Activated naive CD4-positive, alpha-beta T cell treated with anti-CD3 and anti-CD28 coated beads, Interleukin-2, amount 50 U/mL, for 72 hours (primary cell): ENCODE measurements at regions not wholly inside any gene's neighbourhood (a gene's known extent, or its start where the extent isn't known, plus 50 kb on each side); places are given as distances from the start of the nearest gene placed in this dataset.
A peak's percentile ranks its signal among the peaks of the same experiment; 100 is the strongest.
"Not testable (repeated sequence)": the region's sequence is repeated elsewhere in the genome, so short reads cannot be mapped to it uniquely, and the experiment has no call there.

ENCODE experiments used
- ATAC-seq, 2 donors: fragments of 150-1000 bp; cut with Tn5 transposase; 2 replicates each; pipeline ENCODE4 v1.10.0; 2021; ENCODE audit warnings: mild to moderate bottlenecking in 2 of 2, moderate library complexity in 2 of 2
- DNase-seq, 2 donors: peaks; one replicate each; pipeline ENCODE4 v3.0.0; 2021 to 2022; ENCODE audit warnings: low spot score in 2 of 2
- H3K27ac Mint-ChIP-seq, 2 donors: one replicate each; pipeline ENCODE4 v1.8.0; 2022; ENCODE audit warnings: mild to moderate bottlenecking in 2 of 2, mixed read lengths in 2 of 2
- H3K36me3 Mint-ChIP-seq, 2 donors: one replicate each; pipeline ENCODE4 v1.8.0; 2022; ENCODE audit warnings: mixed read lengths in 2 of 2
- H3K9me3 Mint-ChIP-seq, 2 donors: one replicate each; pipeline ENCODE4 v1.8.0; 2022; ENCODE audit warnings: mixed read lengths in 2 of 2

GRCh38 chr16:21525029-21525895, 74.1 kb upstream of the METTL9 start:
- DNase-seq, H3K9me3 Mint-ChIP-seq, H3K27ac Mint-ChIP-seq, ATAC-seq, H3K36me3 Mint-ChIP-seq: not testable (repeated sequence)

GRCh38 chr16:21525956-21526922, 73.1 kb upstream of the METTL9 start:
- H3K9me3 Mint-ChIP-seq, H3K36me3 Mint-ChIP-seq, DNase-seq, H3K27ac Mint-ChIP-seq, ATAC-seq: not testable (repeated sequence)

- no peak for ATAC-seq
- DNase-seq: no peak
- Mint-ChIP-seq H3K27ac (no peak overlapping the region), H3K36me3 (no peaks in the 10 kb centered on the region), H3K9me3 (no peaks in the 10 kb centered on the region)
Measured at GRCh38 chr16:21526923-21527807, 72.2 kb upstream of the METTL9 start.

- DNase-seq, H3K36me3 Mint-ChIP-seq, H3K27ac Mint-ChIP-seq, H3K9me3 Mint-ChIP-seq, ATAC-seq: not testable (repeated sequence)
Measured at GRCh38 chr16:21529060-21529658, 70.2 kb upstream of the METTL9 start.

GRCh38 chr16:21530729-21531383, 68.5 kb upstream of the METTL9 start:
- H3K27ac Mint-ChIP-seq, H3K36me3 Mint-ChIP-seq, H3K9me3 Mint-ChIP-seq, DNase-seq: not testable (repeated sequence)
- ATAC-seq: peak in 1 of 2 donors; percentile 19

- not testable (repeated sequence) for DNase-seq, H3K36me3 Mint-ChIP-seq, H3K9me3 Mint-ChIP-seq, ATAC-seq, H3K27ac Mint-ChIP-seq
Measured at GRCh38 chr16:21532996-21533395, 66.4 kb upstream of the METTL9 start.

- not testable (repeated sequence) for ATAC-seq, H3K9me3 Mint-ChIP-seq, H3K36me3 Mint-ChIP-seq, DNase-seq, H3K27ac Mint-ChIP-seq
Measured at GRCh38 chr16:21533474-21533873, 65.9 kb upstream of the METTL9 start.

- not testable (repeated sequence) for DNase-seq, H3K9me3 Mint-ChIP-seq, H3K27ac Mint-ChIP-seq, H3K36me3 Mint-ChIP-seq
- peak; percentile 38 to 67 for ATAC-seq
Measured at GRCh38 chr16:21534561-21534960, 64.8 kb upstream of the METTL9 start.

- not testable (repeated sequence) for ATAC-seq, H3K36me3 Mint-ChIP-seq, DNase-seq, H3K9me3 Mint-ChIP-seq, H3K27ac Mint-ChIP-seq
Measured at GRCh38 chr16:21535201-21535600, 64.2 kb upstream of the METTL9 start.

GRCh38 chr16:21536740-21537139, 62.6 kb upstream of the METTL9 start:
- not testable (repeated sequence) for H3K9me3 Mint-ChIP-seq, H3K36me3 Mint-ChIP-seq, H3K27ac Mint-ChIP-seq, ATAC-seq, DNase-seq

GRCh38 chr16:21537598-21537997, 61.8 kb upstream of the METTL9 start:
- DNase-seq, ATAC-seq, H3K27ac Mint-ChIP-seq, H3K9me3 Mint-ChIP-seq, H3K36me3 Mint-ChIP-seq: not testable (repeated sequence)

GRCh38 chr16:21539107-21539618, 60.2 kb upstream of the METTL9 start:
- H3K36me3 Mint-ChIP-seq, H3K9me3 Mint-ChIP-seq, DNase-seq, ATAC-seq, H3K27ac Mint-ChIP-seq: not testable (repeated sequence)

- not testable (repeated sequence) for H3K36me3 Mint-ChIP-seq, H3K9me3 Mint-ChIP-seq
- ATAC-seq (peak; percentile 99), DNase-seq (peak; percentile 69 to 86)
- peak overlapping the region; percentile 3 to 74 for H3K27ac Mint-ChIP-seq
Measured at GRCh38 chr16:21540770-21541433, 58.5 kb upstream of the METTL9 start.

GRCh38 chr16:21541611-21542051, 57.7 kb upstream of the METTL9 start:
- not testable (repeated sequence) for ATAC-seq
- H3K27ac Mint-ChIP-seq: peak overlapping the region in 1 of 2 donors; percentile 74

GRCh38 chr16:21542075-21542474, 57.3 kb upstream of the METTL9 start:
- not testable (repeated sequence) for ATAC-seq, DNase-seq, H3K36me3 Mint-ChIP-seq, H3K9me3 Mint-ChIP-seq
- H3K27ac Mint-ChIP-seq: peak overlapping the region in 1 of 2 donors; percentile 22

More at GRCh38 chr16:21541611-21542051, 57.7 kb upstream of the METTL9 start:
- not testable (repeated sequence) for H3K9me3 Mint-ChIP-seq, DNase-seq, H3K36me3 Mint-ChIP-seq
